ENCODE measurements at regions not wholly inside any gene's neighbourhood (a gene's known extent, or its start where the extent isn't known, plus 50 kb on each side); places are given as distances from the start of the nearest gene placed in this dataset.

DNA sequence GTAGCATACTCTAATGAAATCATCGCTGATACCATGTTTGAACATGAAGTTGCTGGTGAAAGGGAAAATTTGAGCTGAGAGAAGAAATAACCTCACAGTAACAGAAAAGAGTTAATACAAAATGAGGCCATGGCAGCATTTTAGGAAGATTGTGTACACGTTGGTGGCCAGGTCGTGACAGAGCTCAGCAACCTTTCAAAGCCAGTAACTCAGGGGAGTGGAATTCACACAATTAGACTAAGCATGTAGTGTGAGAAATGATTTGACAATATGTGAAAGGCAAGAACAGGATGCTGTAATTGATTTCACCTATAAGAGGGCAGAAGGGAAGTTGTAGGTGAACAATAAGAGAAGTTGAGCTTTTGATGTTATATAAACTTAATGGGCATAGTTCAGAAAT is 246.3 kb downstream of the OGFRL1 start:
- H3K27me3 ChIP-seq (ENCODE audit: control insufficient read depth, insufficient read depth, low read length): no peaks in the 10 kb centered on the region
- TF ChIP-seq, protein P1, sequence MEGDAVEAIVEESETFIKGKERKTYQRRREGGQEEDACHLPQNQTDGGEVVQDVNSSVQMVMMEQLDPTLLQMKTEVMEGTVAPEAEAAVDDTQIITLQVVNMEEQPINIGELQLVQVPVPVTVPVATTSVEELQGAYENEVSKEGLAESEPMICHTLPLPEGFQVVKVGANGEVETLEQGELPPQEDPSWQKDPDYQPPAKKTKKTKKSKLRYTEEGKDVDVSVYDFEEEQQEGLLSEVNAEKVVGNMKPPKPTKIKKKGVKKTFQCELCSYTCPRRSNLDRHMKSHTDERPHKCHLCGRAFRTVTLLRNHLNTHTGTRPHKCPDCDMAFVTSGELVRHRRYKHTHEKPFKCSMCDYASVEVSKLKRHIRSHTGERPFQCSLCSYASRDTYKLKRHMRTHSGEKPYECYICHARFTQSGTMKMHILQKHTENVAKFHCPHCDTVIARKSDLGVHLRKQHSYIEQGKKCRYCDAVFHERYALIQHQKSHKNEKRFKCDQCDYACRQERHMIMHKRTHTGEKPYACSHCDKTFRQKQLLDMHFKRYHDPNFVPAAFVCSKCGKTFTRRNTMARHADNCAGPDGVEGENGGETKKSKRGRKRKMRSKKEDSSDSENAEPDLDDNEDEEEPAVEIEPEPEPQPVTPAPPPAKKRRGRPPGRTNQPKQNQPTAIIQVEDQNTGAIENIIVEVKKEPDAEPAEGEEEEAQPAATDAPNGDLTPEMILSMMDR (IDR thresholded peaks at IDR 0.05; ENCODE audit: insufficient read depth, low read length, poor library complexity, severe bottlenecking): no peak
- H3K36me3 ChIP-seq (ENCODE audit: control insufficient read depth, insufficient read depth, low read length): no peaks in the 10 kb centered on the region
- no peak for DNase-seq (ENCODE audit: low read depth)
- H3K4me3 ChIP-seq (ENCODE audit: low read depth, low read length): no peak overlapping the region

DNA sequence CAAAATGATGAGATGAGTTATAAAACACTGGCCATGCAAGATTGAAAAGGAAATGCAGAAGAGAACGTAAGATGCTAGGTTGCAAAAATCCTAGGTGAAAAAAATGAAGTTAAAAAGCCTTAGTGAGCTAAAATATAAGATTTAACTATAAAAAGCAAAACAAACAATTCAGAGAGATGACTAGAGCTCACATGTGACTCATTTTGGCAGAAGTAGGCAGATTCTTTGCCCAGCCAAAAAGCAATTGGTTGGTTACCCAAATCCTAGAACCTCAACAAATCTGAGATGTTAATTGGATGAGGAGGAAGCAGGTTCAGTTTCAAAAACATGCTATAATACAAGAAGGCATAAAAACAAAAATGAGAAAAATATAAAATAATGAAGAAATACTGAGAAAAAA is 249.1 kb downstream of the OGFRL1 start:
- Histone ChIP-seq H3K36me3 (ENCODE audit: control insufficient read depth, insufficient read depth, low read length) (no peaks in the 10 kb centered on the region), H3K27me3 (ENCODE audit: control insufficient read depth, insufficient read depth, low read length) (no peaks in the 10 kb centered on the region), H3K4me3 (ENCODE audit: low read depth, low read length) (no peak overlapping the region)
- no peak for DNase-seq (ENCODE audit: low read depth)
- TF ChIP-seq, protein P1 (IDR thresholded peaks at IDR 0.05; ENCODE audit: insufficient read depth, low read length, poor library complexity, severe bottlenecking): no peak

DNA sequence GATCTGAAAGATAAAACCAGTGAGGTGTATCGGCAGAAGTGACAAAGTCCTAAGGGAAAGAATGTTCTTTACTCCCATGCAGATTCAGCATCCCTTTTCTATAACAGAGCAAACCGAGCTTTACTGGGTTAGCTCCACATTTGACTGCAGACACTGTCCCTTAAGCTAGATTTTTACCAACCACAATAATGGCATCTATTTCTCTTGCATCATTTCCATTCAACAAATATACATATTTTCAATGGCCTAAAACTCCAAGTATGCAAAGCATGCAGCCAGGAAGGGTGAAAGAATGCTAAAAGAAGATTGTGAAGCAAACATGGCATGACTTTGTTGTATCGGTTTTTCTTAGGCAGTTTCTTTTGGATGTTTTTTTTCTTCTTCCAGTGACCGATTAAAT is 255.4 kb downstream of the OGFRL1 start:
- no peak for DNase-seq (ENCODE audit: low read depth)
- no peaks in the 10 kb centered on the region for H3K36me3 ChIP-seq (ENCODE audit: control insufficient read depth, insufficient read depth, low read length)
- no peaks in the 10 kb centered on the region for H3K27me3 ChIP-seq (ENCODE audit: control insufficient read depth, insufficient read depth, low read length)
- TF ChIP-seq, protein P1 (IDR thresholded peaks at IDR 0.05; ENCODE audit: insufficient read depth, low read length, poor library complexity, severe bottlenecking): no peak
- no peak overlapping the region for H3K4me3 ChIP-seq (ENCODE audit: low read depth, low read length)

DNA sequence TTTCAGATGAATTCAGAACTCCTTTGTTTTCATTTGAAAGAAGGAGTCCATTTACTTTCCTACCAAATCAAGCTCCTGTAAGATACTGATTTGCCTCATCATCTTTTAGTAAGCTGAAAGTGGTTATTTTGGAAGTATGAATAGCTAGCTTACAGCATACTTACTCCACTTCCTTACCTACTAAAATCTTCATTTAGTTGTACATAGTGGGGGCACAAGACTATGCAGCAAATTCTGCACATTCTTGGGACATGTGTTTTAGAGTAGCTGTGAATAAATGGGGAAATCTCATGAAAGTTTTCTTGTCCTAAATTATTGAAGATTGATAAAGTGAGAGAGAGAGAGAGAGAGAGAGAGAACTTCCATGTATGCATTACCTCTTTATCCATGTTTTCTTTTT is 256.3 kb downstream of the OGFRL1 start:
- H3K4me3 ChIP-seq (ENCODE audit: low read depth, low read length): no peak overlapping the region
- TF ChIP-seq, protein P1 (IDR thresholded peaks at IDR 0.05; ENCODE audit: insufficient read depth, low read length, poor library complexity, severe bottlenecking): no peak
- H3K36me3 ChIP-seq (ENCODE audit: control insufficient read depth, insufficient read depth, low read length): no peaks in the 10 kb centered on the region
- no peaks in the 10 kb centered on the region for H3K27me3 ChIP-seq (ENCODE audit: control insufficient read depth, insufficient read depth, low read length)
- no peak for DNase-seq (ENCODE audit: low read depth)

DNA sequence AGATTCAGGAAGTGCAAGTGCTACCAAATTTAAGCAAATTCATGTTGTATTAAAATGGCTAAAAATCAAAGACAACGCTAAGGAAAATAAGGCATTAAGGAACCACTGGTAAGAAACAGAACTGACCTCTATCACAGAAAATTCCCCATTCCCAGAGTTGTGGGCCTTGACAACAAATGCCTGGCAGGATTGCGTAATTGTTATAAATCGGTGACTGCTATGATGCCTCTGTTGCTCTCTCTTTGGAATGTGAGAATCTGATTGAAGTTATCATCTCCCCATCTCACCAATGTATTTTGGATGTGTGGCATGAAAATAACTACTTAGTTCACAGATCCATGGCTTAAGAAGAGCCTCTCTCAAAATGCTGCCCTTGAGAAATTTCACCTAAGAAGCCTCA is 257.3 kb downstream of the OGFRL1 start:
- TF ChIP-seq, protein P1 (IDR thresholded peaks at IDR 0.05; ENCODE audit: insufficient read depth, low read length, poor library complexity, severe bottlenecking): no peak
- Histone ChIP-seq H3K36me3 (ENCODE audit: control insufficient read depth, insufficient read depth, low read length) (no peaks in the 10 kb centered on the region), H3K4me3 (ENCODE audit: low read depth, low read length) (no peak overlapping the region), H3K27me3 (ENCODE audit: control insufficient read depth, insufficient read depth, low read length) (no peaks in the 10 kb centered on the region)
- no peak for DNase-seq (ENCODE audit: low read depth)

DNA sequence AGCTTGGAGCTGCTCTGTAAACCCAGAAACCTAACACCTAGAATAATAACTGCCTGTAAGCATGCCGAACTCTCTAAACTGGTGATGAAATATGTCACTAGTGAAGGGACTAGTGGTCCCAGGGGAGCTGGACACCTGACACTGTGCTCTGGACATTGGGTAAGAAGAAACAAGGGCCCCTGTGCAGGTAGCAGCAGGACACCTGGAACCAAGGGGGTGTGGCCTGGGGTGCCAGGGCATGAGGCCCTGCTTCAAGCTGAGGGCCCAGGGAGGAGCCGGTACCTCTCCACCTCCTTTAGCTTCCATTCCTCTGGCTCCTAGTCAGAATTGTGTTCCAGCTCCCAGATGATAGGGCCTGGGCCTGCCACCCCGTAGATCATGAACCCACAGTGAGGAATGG is 263.2 kb downstream of the OGFRL1 start:
- Histone ChIP-seq H3K36me3 (ENCODE audit: control insufficient read depth, insufficient read depth, low read length) (no peaks in the 10 kb centered on the region), H3K27me3 (ENCODE audit: control insufficient read depth, insufficient read depth, low read length) (no peaks in the 10 kb centered on the region), H3K4me3 (ENCODE audit: low read depth, low read length) (no peak overlapping the region)
- TF ChIP-seq, protein P1 (IDR thresholded peaks at IDR 0.05; ENCODE audit: insufficient read depth, low read length, poor library complexity, severe bottlenecking): no peak
- no peak for DNase-seq (ENCODE audit: low read depth)
